KOPT-K1 (cell line): ENCODE measurements at regions not wholly inside any gene's neighbourhood (a gene's known extent, or its start where the extent isn't known, plus 50 kb on each side); places are given as distances from the start of the nearest gene placed in this dataset.
"Not testable (repeated sequence)": the region's sequence is repeated elsewhere in the genome, so short reads cannot be mapped to it uniquely, and the experiment has no call there.

ENCODE experiments used
- H3K27ac ChIP-seq: fragments of 200-600 bp; sonication (generic); 2 replicates; pipeline ENCODE4 v1.5.1; 2016; ENCODE audit warnings: antibody characterized with exemption, mild to moderate bottlenecking, low read depth, low read length; ENCODE audit not compliant: poor library complexity, severe bottlenecking
- H3K36me3 ChIP-seq: fragments of 200-600 bp; sonication (generic); 2 replicates; pipeline ENCODE4 v1.5.1; 2017; ENCODE audit warnings: antibody characterized with exemption, mild to moderate bottlenecking, low read length, moderate library complexity; ENCODE audit not compliant: insufficient read depth
- H3K9me3 ChIP-seq: fragments of 200-600 bp; sonication (generic); 2 replicates; pipeline ENCODE4 v1.5.1; 2017; ENCODE audit warnings: antibody characterized with exemption, low read length, mild to moderate bottlenecking; ENCODE audit not compliant: insufficient read depth, poor library complexity, severe bottlenecking

- no peaks in the 10 kb centered on the region for H3K9me3 ChIP-seq
- H3K27ac ChIP-seq: no peak overlapping the region
- no peaks in the 10 kb centered on the region for H3K36me3 ChIP-seq
Measured at GRCh38 chr11:96782632-96783031, 392.8 kb downstream of the JRKL start.

DNA sequence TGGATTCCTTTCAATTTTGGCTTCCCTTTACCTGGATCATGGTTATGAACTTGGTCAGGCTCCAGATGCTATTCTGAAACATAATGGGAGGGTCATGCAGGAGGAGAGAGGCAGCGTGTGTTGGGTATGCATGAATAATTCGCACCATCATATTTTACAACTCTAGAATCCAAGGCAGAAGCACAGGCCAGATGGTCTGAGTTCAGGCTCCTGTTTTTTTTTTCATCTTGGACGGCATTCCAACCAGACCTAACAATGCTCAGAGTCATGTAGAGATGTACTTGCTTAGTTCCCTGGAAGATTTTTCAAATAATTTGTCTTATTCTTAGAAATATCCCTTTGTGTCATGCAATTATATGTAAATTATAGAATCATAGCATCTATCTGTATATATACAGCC is 393.5 kb downstream of the JRKL start:
- Histone ChIP-seq H3K27ac (no peak overlapping the region), H3K36me3 (no peaks in the 10 kb centered on the region), H3K9me3 (no peaks in the 10 kb centered on the region)

GRCh38 chr11:96785073-96785472 is 395.3 kb downstream of the JRKL start:
- Histone ChIP-seq H3K27ac (no peak overlapping the region), H3K9me3 (no peaks in the 10 kb centered on the region)

DNA sequence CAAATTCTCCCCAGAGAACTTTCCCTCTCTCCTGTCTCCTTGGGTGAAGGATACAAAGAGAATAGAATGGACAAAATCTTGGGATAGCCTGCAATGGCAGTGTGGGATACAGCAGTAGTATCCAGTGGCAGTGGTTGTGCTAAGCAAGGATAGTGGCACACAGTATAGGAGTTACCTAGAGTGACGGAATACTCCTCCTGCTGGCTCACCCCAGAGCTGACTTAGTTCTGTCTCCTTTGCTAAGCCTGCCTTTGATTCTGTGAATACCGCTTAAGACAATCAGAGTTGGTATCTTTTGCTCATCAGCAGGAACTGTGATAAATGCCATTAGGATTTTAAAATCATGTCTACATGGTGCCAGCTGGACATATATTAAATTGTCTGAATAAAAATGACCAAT is 404.3 kb downstream of the JRKL start:
- H3K27ac ChIP-seq: no peak overlapping the region

More at GRCh38 chr11:96785073-96785472, 395.3 kb downstream of the JRKL start:
- no peaks in the 10 kb centered on the region for H3K36me3 ChIP-seq

GRCh38 chr11:96798445-96798844 is 408.6 kb downstream of the JRKL start:
- H3K36me3 ChIP-seq: no peaks in the 10 kb centered on the region
- H3K9me3 ChIP-seq: no peaks in the 10 kb centered on the region
- no peak overlapping the region for H3K27ac ChIP-seq

More for the DNA sequence above, 404.3 kb downstream of the JRKL start:
- Histone ChIP-seq H3K9me3 (no peaks in the 10 kb centered on the region), H3K36me3 (no peaks in the 10 kb centered on the region)

DNA sequence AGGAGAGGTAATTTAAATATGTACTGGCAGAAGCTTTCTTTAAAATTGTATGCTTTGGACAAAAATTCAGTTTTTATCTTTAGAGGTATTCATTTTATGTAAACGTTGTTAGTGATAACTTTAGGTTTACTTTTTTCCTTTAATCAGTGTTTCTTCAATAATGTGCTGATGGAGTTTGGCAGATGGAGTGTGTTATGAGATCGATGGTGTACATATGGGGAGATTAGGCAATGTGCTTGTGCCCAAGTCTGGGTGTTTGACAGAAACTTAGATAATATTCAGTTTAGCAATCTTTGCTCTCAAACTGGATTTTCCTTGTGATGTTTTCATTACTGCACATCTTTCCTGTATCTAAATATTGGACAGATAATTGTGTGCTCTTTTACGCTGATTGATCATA is 425.4 kb downstream of the JRKL start:
- no peaks in the 10 kb centered on the region for H3K9me3 ChIP-seq
- no peak overlapping the region for H3K27ac ChIP-seq
- no peaks in the 10 kb centered on the region for H3K36me3 ChIP-seq

GRCh38 chr11:96817482-96818399 is 427.9 kb downstream of the JRKL start:
- H3K27ac ChIP-seq: no peak overlapping the region
- no peaks in the 10 kb centered on the region for H3K36me3 ChIP-seq
- H3K9me3 ChIP-seq: no peaks in the 10 kb centered on the region

- Histone ChIP-seq H3K27ac (no peak overlapping the region), H3K36me3 (no peaks in the 10 kb centered on the region), H3K9me3 (no peaks in the 10 kb centered on the region)
Measured at GRCh38 chr11:96827164-96827563, 437.4 kb downstream of the JRKL start.

GRCh38 chr11:96841792-96842191 is 452.0 kb downstream of the JRKL start:
- H3K9me3 ChIP-seq: no peaks in the 10 kb centered on the region
- H3K27ac ChIP-seq: no peak overlapping the region
- H3K36me3 ChIP-seq: no peaks in the 10 kb centered on the region

DNA sequence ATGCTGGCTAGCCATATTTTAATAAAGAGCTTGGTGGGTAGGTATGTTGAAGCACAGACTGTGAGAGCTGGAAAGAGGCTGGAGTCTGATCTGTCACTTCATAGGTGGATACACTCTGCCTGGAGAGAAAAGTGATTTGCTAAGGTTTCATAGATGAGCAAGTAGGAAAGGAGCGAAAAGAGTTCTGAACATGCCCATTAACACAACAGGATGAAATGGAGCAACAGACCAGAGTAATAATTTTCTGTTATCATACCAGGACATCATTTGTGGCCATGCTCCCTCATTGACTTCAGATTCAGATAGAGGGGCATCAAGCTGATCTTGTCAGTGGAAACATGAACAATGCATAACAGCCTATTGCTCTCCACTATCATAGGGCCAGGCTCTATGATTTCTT is 452.9 kb downstream of the JRKL start:
- H3K27ac ChIP-seq: no peak overlapping the region
- H3K36me3 ChIP-seq: no peaks in the 10 kb centered on the region
- H3K9me3 ChIP-seq: no peaks in the 10 kb centered on the region

DNA sequence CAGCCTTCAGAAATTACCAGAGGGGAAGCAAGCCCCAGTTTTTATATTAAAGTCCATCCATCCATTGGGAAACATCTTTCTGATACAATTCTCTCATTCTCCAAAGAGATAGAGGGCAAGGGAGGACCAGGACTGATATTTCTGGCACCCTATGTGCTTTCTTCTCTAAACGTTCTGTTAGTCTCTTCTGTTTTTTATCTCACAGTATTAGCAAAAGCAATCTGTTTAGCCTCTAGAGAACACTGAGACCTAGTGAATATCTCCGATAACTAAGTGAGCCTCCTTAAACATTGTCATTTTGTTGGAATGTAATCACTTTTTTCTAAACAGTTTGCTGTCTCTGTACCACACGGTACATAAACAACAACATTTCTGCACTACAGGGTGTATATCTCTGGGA is 464.6 kb downstream of the JRKL start:
- H3K9me3 ChIP-seq: no peaks in the 10 kb centered on the region
- H3K36me3 ChIP-seq: no peaks in the 10 kb centered on the region
- no peak overlapping the region for H3K27ac ChIP-seq

DNA sequence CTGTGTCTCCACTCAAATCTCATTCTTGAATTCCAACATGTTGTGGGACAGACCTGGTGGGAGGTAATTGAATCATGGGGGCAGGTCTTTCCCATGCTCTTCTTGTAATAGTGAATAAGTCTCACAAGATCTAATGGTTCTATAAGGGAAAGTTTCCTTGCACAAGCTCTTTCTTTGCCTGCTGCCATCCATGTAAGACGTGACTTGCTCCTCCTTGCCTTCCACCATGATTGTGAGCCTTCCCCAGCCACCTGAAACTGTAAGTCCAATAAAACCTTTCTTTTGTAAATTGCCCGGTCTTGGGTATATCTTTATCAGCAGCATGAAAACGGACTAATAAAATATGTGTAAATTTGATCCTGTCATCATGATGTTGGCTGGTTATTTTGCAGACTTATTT is 471.9 kb downstream of the JRKL start:
- not testable (repeated sequence) for H3K36me3 ChIP-seq, H3K27ac ChIP-seq, H3K9me3 ChIP-seq

DNA sequence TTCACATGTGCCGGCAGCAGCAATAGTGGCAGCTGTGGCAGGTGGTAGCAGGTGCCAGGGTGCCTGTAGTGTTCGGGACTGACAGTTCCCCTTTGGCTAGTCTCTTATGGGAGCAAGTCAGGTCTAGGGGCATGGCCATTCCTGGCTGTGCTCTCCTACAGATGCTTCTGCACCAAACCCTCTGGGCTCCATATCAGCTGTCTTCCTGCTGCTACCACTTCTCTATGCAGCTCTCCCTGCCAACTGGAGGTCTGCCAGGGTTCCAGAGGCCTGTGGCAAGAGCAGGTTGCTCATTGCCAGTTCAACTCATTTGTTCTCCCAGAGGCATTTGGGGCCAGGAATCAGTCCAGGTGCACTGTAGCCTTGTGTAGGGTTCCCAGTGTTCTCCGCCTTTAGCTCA is 473.7 kb downstream of the JRKL start:
- H3K36me3 ChIP-seq: no peaks in the 10 kb centered on the region
- H3K27ac ChIP-seq: no peak overlapping the region

DNA sequence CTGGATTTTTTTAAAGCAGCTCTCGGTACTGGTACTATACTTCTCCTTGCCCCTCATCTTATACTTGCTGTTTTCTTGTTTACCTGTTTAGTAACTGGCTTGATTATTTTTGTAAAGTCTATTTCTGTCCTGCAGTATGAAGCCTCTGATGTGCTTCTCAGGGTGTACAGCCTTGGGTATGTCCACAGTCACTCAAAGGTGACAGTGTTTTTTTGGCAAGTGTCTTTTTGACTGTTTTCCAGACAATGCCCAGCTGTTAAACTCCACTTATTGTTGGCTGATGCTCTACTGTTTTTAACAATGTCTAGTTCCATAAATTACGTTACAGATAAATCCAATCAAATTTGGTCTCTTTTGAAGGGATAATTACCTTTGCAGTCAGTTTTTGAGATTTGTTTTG is 475.2 kb downstream of the JRKL start:
- H3K9me3 ChIP-seq: no peaks in the 10 kb centered on the region
- no peak overlapping the region for H3K27ac ChIP-seq
- H3K36me3 ChIP-seq: no peaks in the 10 kb centered on the region

More for the DNA sequence above, 473.7 kb downstream of the JRKL start:
- H3K9me3 ChIP-seq: no peaks in the 10 kb centered on the region

DNA sequence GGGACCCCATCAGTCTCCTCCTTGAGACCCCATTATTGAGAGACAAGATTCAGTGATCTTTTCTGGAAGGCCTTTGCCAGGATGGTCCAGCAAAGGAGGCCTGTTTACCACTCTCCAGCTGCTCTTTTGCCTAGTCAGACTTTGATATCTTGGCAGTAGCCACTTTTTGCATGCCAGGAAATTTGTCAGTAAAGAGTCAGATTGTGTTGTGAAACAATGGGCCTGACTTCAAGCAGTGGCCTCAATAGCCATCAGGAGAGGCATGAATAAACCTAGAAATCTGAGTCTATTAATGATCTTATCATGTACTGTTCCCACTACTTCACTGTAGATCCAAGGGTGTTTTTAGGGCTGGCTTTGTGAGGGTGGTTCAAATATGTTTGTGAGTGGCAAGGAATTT is 479.4 kb downstream of the JRKL start:
- no peaks in the 10 kb centered on the region for H3K9me3 ChIP-seq
- H3K36me3 ChIP-seq: no peaks in the 10 kb centered on the region
- no peak overlapping the region for H3K27ac ChIP-seq

GRCh38 chr11:96875712-96876111 is 485.9 kb downstream of the JRKL start:
- Histone ChIP-seq H3K27ac (no peak overlapping the region), H3K36me3 (no peaks in the 10 kb centered on the region), H3K9me3 (peaks cover 15% of the 10 kb centered on the region)
